HUES64 (cell line): ENCODE measurements at regions not wholly inside any gene's neighbourhood (a gene's known extent, or its start where the extent isn't known, plus 50 kb on each side); places are given as distances from the start of the nearest gene placed in this dataset.
A peak's percentile ranks its signal among the peaks of the same experiment; 100 is the strongest.

Experiments
- H3K27ac ChIP-seq: 2 replicates; pipeline ENCODE4 v1.7.0; 2013; ENCODE audit warnings: low read depth, low read length, inconsistent platforms
- H3K27me3 ChIP-seq: 2 replicates; pipeline ENCODE4 v1.6.1; 2013; ENCODE audit warnings: mild to moderate bottlenecking, low read length; ENCODE audit not compliant: insufficient read depth
- H3K36me3 ChIP-seq: 2 replicates; pipeline ENCODE4 v1.6.1; 2013; ENCODE audit warnings: mild to moderate bottlenecking, low read length; ENCODE audit not compliant: insufficient read depth
- H3K4me1 ChIP-seq: 2 replicates; pipeline ENCODE4 v1.6.1; 2013; ENCODE audit warnings: mild to moderate bottlenecking, low read length, moderate library complexity; ENCODE audit not compliant: insufficient read depth
- H3K4me3 ChIP-seq: 2 replicates; pipeline ENCODE4 v1.5.1; 2013; ENCODE audit warnings: mild to moderate bottlenecking, low read length, moderate library complexity
- H3K9ac ChIP-seq: 2 replicates; pipeline ENCODE4 v1.6.1; 2013; ENCODE audit warnings: mild to moderate bottlenecking, low read depth, low read length
- H3K9me3 ChIP-seq: 2 replicates; pipeline ENCODE4 v1.6.1; 2013; ENCODE audit warnings: low read depth, low read length; ENCODE audit not compliant: insufficient read depth
- WGBS: fragments of 150-250, 120-280 bp; methylation state at CpG from one replicate; pipeline ENCODE4 v1.1.7; 2013; ENCODE audit warnings: missing lambda C conversion rate; 5-methylcytosine and 5-hydroxymethylcytosine counted together

- Histone ChIP-seq H3K9ac (no peak overlapping the region), H3K4me1 (peaks cover 19% of the 10 kb centered on the region), H3K36me3 (no peaks in the 10 kb centered on the region), H3K27me3 (no peaks in the 10 kb centered on the region), H3K9me3 (no peaks in the 10 kb centered on the region), H3K27ac (no peak overlapping the region), H3K4me3 (no peak overlapping the region)
- WGBS: 97% methylated on average over 1 of the region's 1 CpG
These were observed 238.5 kb upstream of the STARD13 start for GRCh38 chr13:33524086-33524485.

- no peak overlapping the region for H3K27ac ChIP-seq
- whole genome bisulfite sequencing: 96% methylated on average over 3 of the region's 4 CpGs
These were observed 240.2 kb upstream of the STARD13 start for GRCh38 chr13:33525763-33526162.

GRCh38 chr13:33526718-33527117 lies 241.2 kb upstream of the STARD13 start:
- 95% methylated on average over 2 of the region's 3 CpGs for WGBS
- no peaks in the 10 kb centered on the region for H3K27me3 ChIP-seq
- H3K4me1 ChIP-seq: peaks cover 19% of the 10 kb centered on the region
- no peak overlapping the region for H3K9ac ChIP-seq
- H3K36me3 ChIP-seq: no peaks in the 10 kb centered on the region
- no peak overlapping the region for H3K27ac ChIP-seq
- H3K4me3 ChIP-seq: no peak overlapping the region
- no peaks in the 10 kb centered on the region for H3K9me3 ChIP-seq

More at GRCh38 chr13:33525763-33526162, 240.2 kb upstream of the STARD13 start:
- H3K4me3 ChIP-seq: no peak overlapping the region
- no peaks in the 10 kb centered on the region for H3K9me3 ChIP-seq
- H3K36me3 ChIP-seq: no peaks in the 10 kb centered on the region
- H3K27me3 ChIP-seq: no peaks in the 10 kb centered on the region
- no peak overlapping the region for H3K9ac ChIP-seq
- H3K4me1 ChIP-seq: peaks cover 19% of the 10 kb centered on the region

- WGBS: 100% methylated on average over 2 of the region's 2 CpGs
- no peak overlapping the region for H3K9ac ChIP-seq
- no peak overlapping the region for H3K27ac ChIP-seq
- peaks cover 7% of the 10 kb centered on the region; the same call in 1 of the 2 replicates for H3K4me1 ChIP-seq
- H3K27me3 ChIP-seq: no peaks in the 10 kb centered on the region
- H3K4me3 ChIP-seq: no peak overlapping the region
- no peaks in the 10 kb centered on the region for H3K9me3 ChIP-seq
- H3K36me3 ChIP-seq: no peaks in the 10 kb centered on the region
These were observed 243.3 kb upstream of the STARD13 start for GRCh38 chr13:33528896-33529295.

- Histone ChIP-seq H3K9ac (no peak overlapping the region), H3K27me3 (no peaks in the 10 kb centered on the region), H3K36me3 (no peaks in the 10 kb centered on the region), H3K9me3 (no peaks in the 10 kb centered on the region), H3K4me3 (no peak overlapping the region), H3K4me1 (peaks cover 7% of the 10 kb centered on the region; the same call in 1 of the 2 replicates), H3K27ac (no peak overlapping the region)
These were observed 245.9 kb upstream of the STARD13 start for GRCh38 chr13:33531484-33531883.

GRCh38 chr13:33535061-33535460 lies 249.5 kb upstream of the STARD13 start:
- Histone ChIP-seq H3K27ac (no peak overlapping the region), H3K36me3 (no peaks in the 10 kb centered on the region), H3K27me3 (no peaks in the 10 kb centered on the region), H3K4me3 (no peak overlapping the region), H3K9ac (no peak overlapping the region), H3K4me1 (no peaks in the 10 kb centered on the region), H3K9me3 (no peaks in the 10 kb centered on the region)
- WGBS: 93% methylated on average over 3 of the region's 4 CpGs

GRCh38 chr13:33536601-33537000 lies 251.0 kb upstream of the STARD13 start:
- no peak overlapping the region for H3K27ac ChIP-seq
- WGBS: 99% methylated on average over 2 of the region's 2 CpGs
- H3K36me3 ChIP-seq: no peaks in the 10 kb centered on the region
- H3K27me3 ChIP-seq: no peaks in the 10 kb centered on the region
- H3K4me3 ChIP-seq: no peak overlapping the region
- no peaks in the 10 kb centered on the region for H3K9me3 ChIP-seq
- no peak overlapping the region for H3K9ac ChIP-seq
- peaks cover 11% of the 10 kb centered on the region for H3K4me1 ChIP-seq

- no peak overlapping the region for H3K9ac ChIP-seq
These were observed 251.5 kb upstream of the STARD13 start for GRCh38 chr13:33537026-33537425.

GRCh38 chr13:33537676-33538075 lies 252.1 kb upstream of the STARD13 start:
- no peaks in the 10 kb centered on the region for H3K9me3 ChIP-seq
- no peak overlapping the region for H3K4me3 ChIP-seq
- no peaks in the 10 kb centered on the region for H3K27me3 ChIP-seq
- peak overlapping the region; percentile 8; the same call in 1 of the 2 replicates for H3K27ac ChIP-seq
- H3K4me1 ChIP-seq: peaks cover 15% of the 10 kb centered on the region
- no peaks in the 10 kb centered on the region for H3K36me3 ChIP-seq
- H3K9ac ChIP-seq: no peak overlapping the region; the same call in 1 of the 2 replicates
- WGBS: 95% methylated on average over 2 of the region's 2 CpGs

More at GRCh38 chr13:33537026-33537425, 251.5 kb upstream of the STARD13 start:
- 96% methylated on average over 4 of the region's 5 CpGs for WGBS
- Histone ChIP-seq H3K4me1 (peaks cover 15% of the 10 kb centered on the region), H3K9me3 (no peaks in the 10 kb centered on the region), H3K36me3 (no peaks in the 10 kb centered on the region), H3K27me3 (no peaks in the 10 kb centered on the region), H3K4me3 (no peak overlapping the region), H3K27ac (no peak overlapping the region)

GRCh38 chr13:33541456-33541855 lies 255.9 kb upstream of the STARD13 start:
- H3K4me1 ChIP-seq: peaks cover 35% of the 10 kb centered on the region
- H3K4me3 ChIP-seq: peak overlapping the region; percentile 83
- H3K36me3 ChIP-seq: no peaks in the 10 kb centered on the region
- no peaks in the 10 kb centered on the region for H3K9me3 ChIP-seq
- H3K27me3 ChIP-seq: no peaks in the 10 kb centered on the region
- 85% methylated on average over 7 of the region's 7 CpGs for WGBS
- H3K9ac ChIP-seq: peak overlapping the region; percentile 91
- H3K27ac ChIP-seq: peak overlapping the region; percentile 99

GRCh38 chr13:33541962-33542308 lies 256.4 kb upstream of the STARD13 start:
- H3K4me1 ChIP-seq: peaks cover 38% of the 10 kb centered on the region
- 21% methylated on average over 7 of the region's 8 CpGs for WGBS

More at GRCh38 chr13:33541962-33542308, 256.4 kb upstream of the STARD13 start:
- Histone ChIP-seq H3K9ac (peak overlapping the region; percentile 91), H3K27me3 (no peaks in the 10 kb centered on the region), H3K4me3 (peak overlapping the region; percentile 83), H3K27ac (peak overlapping the region; percentile 99), H3K9me3 (no peaks in the 10 kb centered on the region), H3K36me3 (no peaks in the 10 kb centered on the region)
